Type B pancreatic cell (in vitro differentiated cells): ENCODE measurements at regions not wholly inside any gene's neighbourhood (a gene's known extent, or its start where the extent isn't known, plus 50 kb on each side); places are given as distances from the start of the nearest gene placed in this dataset.

Source experiments
- DNase-seq: peaks from one replicate; pipeline ENCODE4 v3.0.0; 2021; ENCODE audit warnings: mixed read lengths; ENCODE audit not compliant: unreplicated experiment; ENCODE audit errors: extremely low spot score
- H3K27ac Mint-ChIP-seq: 2 replicates; pipeline ENCODE4 v1.8.0; 2021; ENCODE audit warnings: mild to moderate bottlenecking, mixed read lengths
- H3K27me3 Mint-ChIP-seq: 2 replicates; pipeline ENCODE4 v1.8.0; 2021; ENCODE audit warnings: mixed read lengths
- H3K36me3 Mint-ChIP-seq: 2 replicates; pipeline ENCODE4 v1.8.0; 2021; ENCODE audit warnings: mixed read lengths
- H3K4me1 Mint-ChIP-seq: one replicate; pipeline ENCODE4 v1.8.0; 2021; ENCODE audit warnings: mixed read lengths; ENCODE audit not compliant: unreplicated experiment
- H3K4me3 Mint-ChIP-seq: 2 replicates; pipeline ENCODE4 v1.8.0; 2021; ENCODE audit warnings: mild to moderate bottlenecking, mixed read lengths
- H3K9me3 Mint-ChIP-seq: 2 replicates; pipeline ENCODE4 v1.8.0; 2021; ENCODE audit warnings: mixed read lengths
- CTCF ChIP-seq: fragments of 200-600 bp; sonication (generic); conservative IDR thresholded peaks from 2 replicates; pipeline ENCODE4 v1.5.0; 2021; ENCODE audit warnings: antibody characterized with exemption, mild to moderate bottlenecking

GRCh38 chr5:135235551-135236227 lies 163.3 kb downstream of the MACROH2A1 start:
- no peak for TF ChIP-seq CTCF
- DNase-seq: peak; percentile 50

GRCh38 chr5:135234666-135235401 lies 164.2 kb downstream of the MACROH2A1 start:
- peaks cover 19% of the 10 kb centered on the region for H3K4me1 Mint-ChIP-seq
- peaks cover 31% of the 10 kb centered on the region for H3K27me3 Mint-ChIP-seq
- H3K27ac Mint-ChIP-seq: no peak overlapping the region
- no peak for DNase-seq
- H3K36me3 Mint-ChIP-seq: no peaks in the 10 kb centered on the region
- H3K9me3 Mint-ChIP-seq: peaks cover under 1% of the 10 kb centered on the region
- no peak for TF ChIP-seq CTCF
- H3K4me3 Mint-ChIP-seq: no peak overlapping the region

More at GRCh38 chr5:135235551-135236227, 163.3 kb downstream of the MACROH2A1 start:
- H3K36me3 Mint-ChIP-seq: no peaks in the 10 kb centered on the region
- H3K4me3 Mint-ChIP-seq: no peak overlapping the region
- H3K4me1 Mint-ChIP-seq: peaks cover 22% of the 10 kb centered on the region
- H3K27ac Mint-ChIP-seq: peak overlapping the region; percentile 61
- H3K27me3 Mint-ChIP-seq: peaks cover 35% of the 10 kb centered on the region
- no peaks in the 10 kb centered on the region for H3K9me3 Mint-ChIP-seq

- Mint-ChIP-seq H3K9me3 (peaks cover 5% of the 10 kb centered on the region), H3K27ac (no peak overlapping the region), H3K36me3 (no peaks in the 10 kb centered on the region), H3K27me3 (peaks cover 31% of the 10 kb centered on the region), H3K4me1 (peaks cover 14% of the 10 kb centered on the region), H3K4me3 (no peak overlapping the region)
- DNase-seq: no peak
- TF ChIP-seq CTCF: no peak
These were observed 164.8 kb downstream of the MACROH2A1 start for GRCh38 chr5:135234242-135234641.

- Mint-ChIP-seq H3K4me3 (no peak overlapping the region), H3K27ac (no peak overlapping the region), H3K27me3 (peaks cover 31% of the 10 kb centered on the region), H3K36me3 (no peaks in the 10 kb centered on the region), H3K4me1 (peaks cover 9% of the 10 kb centered on the region), H3K9me3 (peaks cover 5% of the 10 kb centered on the region)
- no peak for TF ChIP-seq CTCF
- DNase-seq: no peak
These were observed 165.6 kb downstream of the MACROH2A1 start for GRCh38 chr5:135233477-135233876.

- TF ChIP-seq CTCF: no peak
- no peak for DNase-seq
- H3K4me1 Mint-ChIP-seq: peaks cover 8% of the 10 kb centered on the region
- H3K4me3 Mint-ChIP-seq: no peak overlapping the region
- H3K27ac Mint-ChIP-seq: no peak overlapping the region
- peaks cover 5% of the 10 kb centered on the region for H3K9me3 Mint-ChIP-seq
- H3K27me3 Mint-ChIP-seq: peaks cover 30% of the 10 kb centered on the region
- no peaks in the 10 kb centered on the region for H3K36me3 Mint-ChIP-seq
These were observed 166.1 kb downstream of the MACROH2A1 start for GRCh38 chr5:135232958-135233357.
